ENCODE measurements at regions not wholly inside any gene's neighbourhood (a gene's known extent, or its start where the extent isn't known, plus 50 kb on each side); places are given as distances from the start of the nearest gene placed in this dataset.
"Not testable (repeated sequence)": the region's sequence is repeated elsewhere in the genome, so short reads cannot be mapped to it uniquely, and the experiment has no call there.

DNA sequence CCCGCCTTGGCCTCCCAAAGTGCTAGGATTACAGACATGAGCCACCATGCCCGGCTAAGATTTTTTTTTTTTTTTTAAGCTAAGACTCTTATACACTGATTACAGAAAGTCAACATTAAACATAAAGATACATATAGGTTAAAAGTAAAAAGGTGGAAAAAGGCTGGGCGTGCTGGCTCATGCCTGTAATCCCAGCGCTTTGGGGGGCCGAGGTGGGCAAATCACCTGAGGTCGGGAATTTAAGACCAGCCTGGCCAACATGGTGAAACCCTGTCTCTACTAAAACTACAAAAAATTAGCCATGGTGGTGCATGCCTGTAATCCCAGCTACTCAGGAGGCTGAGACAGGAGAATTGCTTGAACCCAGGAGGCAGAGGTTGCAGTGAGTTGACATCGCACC lies 64.6 kb upstream of the RTL6 start:
- TF ChIP-seq, protein P1, sequence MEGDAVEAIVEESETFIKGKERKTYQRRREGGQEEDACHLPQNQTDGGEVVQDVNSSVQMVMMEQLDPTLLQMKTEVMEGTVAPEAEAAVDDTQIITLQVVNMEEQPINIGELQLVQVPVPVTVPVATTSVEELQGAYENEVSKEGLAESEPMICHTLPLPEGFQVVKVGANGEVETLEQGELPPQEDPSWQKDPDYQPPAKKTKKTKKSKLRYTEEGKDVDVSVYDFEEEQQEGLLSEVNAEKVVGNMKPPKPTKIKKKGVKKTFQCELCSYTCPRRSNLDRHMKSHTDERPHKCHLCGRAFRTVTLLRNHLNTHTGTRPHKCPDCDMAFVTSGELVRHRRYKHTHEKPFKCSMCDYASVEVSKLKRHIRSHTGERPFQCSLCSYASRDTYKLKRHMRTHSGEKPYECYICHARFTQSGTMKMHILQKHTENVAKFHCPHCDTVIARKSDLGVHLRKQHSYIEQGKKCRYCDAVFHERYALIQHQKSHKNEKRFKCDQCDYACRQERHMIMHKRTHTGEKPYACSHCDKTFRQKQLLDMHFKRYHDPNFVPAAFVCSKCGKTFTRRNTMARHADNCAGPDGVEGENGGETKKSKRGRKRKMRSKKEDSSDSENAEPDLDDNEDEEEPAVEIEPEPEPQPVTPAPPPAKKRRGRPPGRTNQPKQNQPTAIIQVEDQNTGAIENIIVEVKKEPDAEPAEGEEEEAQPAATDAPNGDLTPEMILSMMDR (IDR thresholded peaks at IDR 0.05): not testable (repeated sequence)
- TF ChIP-seq TCF7L2 (IDR thresholded peaks at IDR 0.05; ENCODE audit: low read depth, low read length): not testable (repeated sequence)
- TF ChIP-seq, protein P2, sequence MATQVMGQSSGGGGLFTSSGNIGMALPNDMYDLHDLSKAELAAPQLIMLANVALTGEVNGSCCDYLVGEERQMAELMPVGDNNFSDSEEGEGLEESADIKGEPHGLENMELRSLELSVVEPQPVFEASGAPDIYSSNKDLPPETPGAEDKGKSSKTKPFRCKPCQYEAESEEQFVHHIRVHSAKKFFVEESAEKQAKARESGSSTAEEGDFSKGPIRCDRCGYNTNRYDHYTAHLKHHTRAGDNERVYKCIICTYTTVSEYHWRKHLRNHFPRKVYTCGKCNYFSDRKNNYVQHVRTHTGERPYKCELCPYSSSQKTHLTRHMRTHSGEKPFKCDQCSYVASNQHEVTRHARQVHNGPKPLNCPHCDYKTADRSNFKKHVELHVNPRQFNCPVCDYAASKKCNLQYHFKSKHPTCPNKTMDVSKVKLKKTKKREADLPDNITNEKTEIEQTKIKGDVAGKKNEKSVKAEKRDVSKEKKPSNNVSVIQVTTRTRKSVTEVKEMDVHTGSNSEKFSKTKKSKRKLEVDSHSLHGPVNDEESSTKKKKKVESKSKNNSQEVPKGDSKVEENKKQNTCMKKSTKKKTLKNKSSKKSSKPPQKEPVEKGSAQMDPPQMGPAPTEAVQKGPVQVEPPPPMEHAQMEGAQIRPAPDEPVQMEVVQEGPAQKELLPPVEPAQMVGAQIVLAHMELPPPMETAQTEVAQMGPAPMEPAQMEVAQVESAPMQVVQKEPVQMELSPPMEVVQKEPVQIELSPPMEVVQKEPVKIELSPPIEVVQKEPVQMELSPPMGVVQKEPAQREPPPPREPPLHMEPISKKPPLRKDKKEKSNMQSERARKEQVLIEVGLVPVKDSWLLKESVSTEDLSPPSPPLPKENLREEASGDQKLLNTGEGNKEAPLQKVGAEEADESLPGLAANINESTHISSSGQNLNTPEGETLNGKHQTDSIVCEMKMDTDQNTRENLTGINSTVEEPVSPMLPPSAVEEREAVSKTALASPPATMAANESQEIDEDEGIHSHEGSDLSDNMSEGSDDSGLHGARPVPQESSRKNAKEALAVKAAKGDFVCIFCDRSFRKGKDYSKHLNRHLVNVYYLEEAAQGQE (IDR thresholded peaks at IDR 0.05; ENCODE audit: insufficient read depth in 1 of 2, low read depth in 2 of 2, low read length in 1 of 2): not testable (repeated sequence)
